NCI-H526 treated with DMSO at 0.1 percent for 48 hours (cell line): ENCODE measurements at regions not wholly inside any gene's neighbourhood (a gene's known extent, or its start where the extent isn't known, plus 50 kb on each side); places are given as distances from the start of the nearest gene placed in this dataset.

Source experiments
- DNase-seq: peaks from one replicate; lab custom pipeline; 2025; lab: John Stamatoyannopoulos, UW

DNA sequence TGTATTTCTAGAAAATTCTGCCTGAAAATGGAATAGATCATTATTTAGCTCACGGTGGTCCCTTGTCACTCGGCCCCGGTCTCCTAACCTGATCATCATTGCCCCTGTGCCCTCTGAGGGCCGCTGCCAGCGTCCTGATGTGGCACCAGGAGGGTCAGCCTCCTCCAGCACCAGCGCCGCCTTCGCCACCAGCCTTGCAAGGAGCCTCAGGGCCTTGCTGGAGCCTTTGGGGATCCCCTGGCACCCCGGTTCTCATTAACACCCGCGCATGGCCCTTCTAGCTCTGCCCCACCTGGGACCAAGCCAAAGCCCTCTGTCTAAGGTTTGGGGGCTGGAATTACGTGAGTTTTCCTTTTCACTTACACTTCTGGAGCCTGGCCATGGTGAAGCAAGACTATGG, 282.5 kb upstream of the ADARB2 start:
- DNase-seq: no peak

DNA sequence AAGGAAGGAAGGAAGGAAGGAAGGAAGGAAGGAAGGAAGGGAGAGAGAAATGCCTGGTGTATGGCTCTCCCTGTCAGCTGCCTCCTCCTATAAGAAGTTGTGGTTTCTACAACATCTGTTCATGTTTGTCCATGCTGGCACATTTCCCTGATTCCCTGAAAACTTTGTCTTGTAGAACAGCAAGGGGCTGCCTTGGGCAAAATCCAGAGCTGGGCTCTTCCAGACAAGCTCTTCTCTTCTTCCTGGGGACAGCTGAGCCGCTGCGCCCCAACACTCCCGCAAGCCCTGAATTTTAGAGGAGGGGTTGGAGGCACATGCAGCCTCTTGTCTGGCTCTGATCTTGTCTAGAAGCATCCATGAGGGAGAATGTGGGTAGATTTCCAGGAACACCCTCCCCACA, 282.0 kb upstream of the ADARB2 start:
- no peak for DNase-seq

GRCh38 chr10:2014541-2014940, 277.2 kb upstream of the ADARB2 start:
- DNase-seq: no peak

GRCh38 chr10:2012209-2012608, 274.9 kb upstream of the ADARB2 start:
- DNase-seq: no peak

- no peak for DNase-seq
Observed at GRCh38 chr10:2011106-2011716, 273.9 kb upstream of the ADARB2 start.

DNA sequence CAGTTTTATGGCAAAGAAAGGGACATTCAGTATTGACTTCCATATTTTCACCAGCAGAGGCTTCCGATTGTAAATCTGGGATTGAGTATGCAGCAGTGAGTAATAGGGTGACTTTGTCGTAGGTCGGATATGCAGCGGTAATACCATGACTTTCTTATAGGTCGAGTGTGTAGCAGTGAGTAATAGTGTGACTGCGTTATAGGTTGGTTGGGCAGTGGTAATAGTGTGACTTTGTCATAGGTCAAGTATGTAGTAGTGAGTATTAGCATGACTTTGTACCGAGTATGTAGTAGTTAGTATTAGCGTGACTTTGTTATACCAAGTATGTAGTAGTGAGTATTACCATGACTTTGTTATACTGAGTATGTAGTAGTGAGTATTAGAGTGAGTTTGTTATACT, 268.2 kb upstream of the ADARB2 start:
- no peak for DNase-seq

DNA sequence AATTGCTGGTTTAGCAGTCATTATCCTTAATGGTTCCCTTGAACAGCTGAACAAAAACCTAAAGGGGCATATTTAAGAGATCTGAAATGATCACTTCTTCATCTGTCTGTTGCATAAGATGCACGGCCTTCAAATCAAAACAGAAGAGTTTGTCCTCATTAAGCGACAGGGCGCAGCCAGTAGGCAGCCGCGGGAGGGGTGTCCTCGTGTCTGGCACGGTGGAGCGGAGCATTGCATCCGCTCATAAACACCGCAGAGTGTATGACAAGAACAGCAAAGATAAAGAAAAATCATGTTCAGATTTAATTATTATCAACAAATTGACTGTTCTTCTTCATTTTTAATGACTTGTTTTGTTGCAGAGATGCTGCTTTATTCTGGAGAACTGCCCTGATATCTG, 255.6 kb upstream of the ADARB2 start:
- no peak for DNase-seq

GRCh38 chr10:1989090-1989489, 251.8 kb upstream of the ADARB2 start:
- DNase-seq: no peak

- no peak for DNase-seq
Observed at GRCh38 chr10:1981976-1982375, 244.7 kb upstream of the ADARB2 start.

DNA sequence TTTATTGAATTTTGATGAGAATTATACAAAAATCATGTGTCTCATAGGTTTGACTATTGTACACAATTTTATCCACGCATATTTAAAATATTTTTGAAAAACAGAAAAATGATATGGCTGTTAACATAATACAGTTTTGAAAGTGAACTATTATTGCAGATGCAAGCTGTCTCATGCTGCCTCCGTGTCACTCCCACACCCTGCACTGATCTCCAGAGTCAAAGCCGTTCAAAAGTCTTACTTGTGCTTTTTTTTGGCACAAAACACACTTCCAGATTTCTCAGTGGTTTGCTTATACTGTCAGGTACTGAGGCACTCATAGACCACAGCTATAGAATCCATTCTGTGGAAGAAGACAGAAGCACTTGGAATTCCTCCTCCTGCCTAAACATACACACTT, 243.1 kb upstream of the ADARB2 start:
- DNase-seq: no peak

DNA sequence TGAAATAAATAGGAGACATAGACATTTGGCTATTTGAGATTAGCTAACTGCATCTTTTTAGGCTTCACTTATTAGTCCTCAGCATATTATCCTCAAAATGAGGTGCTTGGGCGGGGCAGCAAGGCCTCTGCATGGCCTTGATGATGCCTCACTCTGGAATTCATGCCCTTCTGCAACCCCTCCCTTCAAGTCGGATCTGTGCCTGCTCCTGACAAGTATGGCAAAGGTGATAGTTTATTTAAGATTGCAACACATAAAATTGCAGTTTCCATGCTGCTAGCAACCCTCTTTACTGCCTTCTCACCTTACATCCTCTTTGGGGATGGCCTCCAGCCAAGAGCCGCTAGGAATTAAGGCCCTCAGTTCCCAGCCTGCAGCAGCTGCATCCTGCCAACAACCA, 241.3 kb upstream of the ADARB2 start:
- no peak for DNase-seq

- no peak for DNase-seq
Observed at GRCh38 chr10:1977461-1977860, 240.1 kb upstream of the ADARB2 start.

- no peak for DNase-seq
Observed at GRCh38 chr10:1972406-1972805, 235.1 kb upstream of the ADARB2 start.

GRCh38 chr10:1968257-1969033, 231.1 kb upstream of the ADARB2 start:
- no peak for DNase-seq

- DNase-seq: no peak
Observed at GRCh38 chr10:1966712-1967376, 229.5 kb upstream of the ADARB2 start.

- no peak for DNase-seq
Observed at GRCh38 chr10:1964476-1964875, 227.2 kb upstream of the ADARB2 start.

DNA sequence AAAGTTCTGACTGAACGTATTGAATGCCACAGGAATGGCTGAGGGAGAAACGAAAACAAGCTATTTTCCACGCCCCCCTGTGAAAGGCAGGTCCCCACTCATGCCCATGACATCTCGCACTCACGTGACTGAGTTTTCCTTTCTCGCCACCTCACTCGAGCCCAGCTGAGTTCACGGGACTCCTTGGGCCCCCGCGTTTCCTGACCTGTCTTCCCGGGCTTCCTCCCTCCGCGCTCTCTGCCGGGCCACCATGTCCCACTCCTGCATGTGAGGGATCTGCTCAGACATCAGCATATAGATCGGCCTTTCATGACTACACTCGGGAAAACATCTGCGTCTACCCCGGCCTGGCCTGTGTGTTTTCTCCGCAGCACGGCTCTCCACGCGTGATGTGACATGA, 226.0 kb upstream of the ADARB2 start:
- no peak for DNase-seq

GRCh38 chr10:1961989-1962388, 224.7 kb upstream of the ADARB2 start:
- no peak for DNase-seq

DNA sequence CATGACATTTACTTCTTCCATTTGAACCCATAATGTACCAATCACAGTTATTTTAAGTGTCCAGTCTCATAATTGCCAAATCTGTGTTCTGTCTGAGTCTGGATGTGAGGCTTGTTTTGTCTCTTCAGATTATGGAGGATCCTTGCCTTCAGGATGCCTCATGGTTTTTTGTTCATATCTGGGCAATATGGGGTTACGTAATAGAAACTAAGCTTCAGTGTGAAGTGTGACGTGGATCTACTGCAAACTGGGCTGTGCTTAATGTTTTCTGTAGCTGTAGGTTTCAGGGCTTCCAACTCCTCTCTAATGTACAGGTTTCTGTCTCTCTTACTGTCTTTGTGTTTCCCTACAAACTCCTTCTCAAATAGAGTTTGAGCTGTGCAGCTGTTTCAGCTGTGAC, 223.7 kb upstream of the ADARB2 start:
- no peak for DNase-seq

GRCh38 chr10:1957057-1957456, 219.7 kb upstream of the ADARB2 start:
- DNase-seq: no peak

DNA sequence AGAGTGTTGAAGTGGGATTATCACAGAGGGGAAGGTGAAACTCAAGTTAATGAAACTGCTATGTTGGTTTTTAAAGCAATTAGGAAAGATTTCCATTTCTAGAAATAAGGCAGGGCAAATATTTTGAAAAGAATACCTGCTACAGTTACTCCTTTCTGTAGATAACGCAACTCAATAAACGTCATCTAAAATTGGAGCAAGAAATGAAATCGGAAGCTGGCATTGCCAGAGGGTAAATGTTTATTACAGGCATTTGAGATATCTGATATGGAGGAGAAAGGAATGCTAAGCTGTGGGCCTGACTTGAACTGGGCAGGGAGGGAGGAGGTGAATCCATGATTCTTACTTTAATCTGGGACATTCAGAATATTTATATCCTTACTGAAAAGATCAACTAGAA, 217.0 kb upstream of the ADARB2 start:
- no peak for DNase-seq

DNA sequence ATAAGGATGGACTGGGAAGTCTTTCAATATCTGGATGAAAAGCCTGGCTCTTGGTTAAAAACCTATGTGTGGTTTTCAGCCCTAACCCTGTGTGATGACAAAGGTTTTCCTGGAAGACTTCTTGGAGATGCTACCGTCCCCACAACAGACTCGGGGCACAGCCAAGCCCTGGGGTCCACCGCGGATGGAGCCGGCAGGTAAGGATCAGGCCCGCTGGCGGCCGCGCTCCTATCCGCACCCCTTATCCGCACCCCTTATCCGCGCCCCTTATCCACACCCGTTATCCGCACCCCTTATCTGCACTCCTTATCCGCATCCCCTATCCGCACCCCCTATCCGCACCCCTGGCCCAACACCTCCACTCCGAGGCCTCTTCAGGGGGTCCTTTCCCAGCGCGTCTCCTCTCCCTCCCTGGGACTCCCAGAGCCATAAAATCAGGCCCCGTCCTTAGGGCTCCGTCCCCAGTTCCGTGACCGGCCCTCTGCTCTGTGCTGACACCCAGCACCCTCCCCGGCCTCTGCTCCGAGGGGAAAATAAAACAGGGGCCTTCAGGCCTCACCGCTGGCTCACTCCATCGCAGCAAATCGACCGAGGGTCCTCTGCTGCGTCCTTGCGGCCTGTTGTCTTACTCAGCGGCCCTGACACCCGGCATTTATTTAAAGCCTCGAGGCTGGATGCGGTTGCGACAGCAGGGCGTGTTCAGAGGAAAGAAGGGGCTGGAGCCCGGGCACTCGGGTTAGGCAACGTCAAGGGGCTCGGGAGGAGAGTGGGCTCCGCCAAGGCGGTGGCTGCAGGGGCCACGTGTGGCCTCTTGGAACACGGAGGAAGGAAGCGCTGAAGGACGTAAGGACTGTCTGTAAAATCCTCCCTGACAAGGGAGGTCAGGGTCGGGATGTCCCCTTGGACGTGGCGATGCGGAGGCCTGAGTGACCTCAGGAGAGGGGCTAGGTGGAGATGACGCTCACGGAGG, 215.1 kb upstream of the ADARB2 start:
- DNase-seq: no peak
